Rectal smooth muscle tissue (tissue), 1 donor: ENCODE measurements at regions not wholly inside any gene's neighbourhood (a gene's known extent, or its start where the extent isn't known, plus 50 kb on each side); places are given as distances from the start of the nearest gene placed in this dataset.

Experiments
- H3K27ac ChIP-seq: one replicate; pipeline ENCODE4 v1.7.0; 2013; ENCODE audit warnings: low read depth, low read length, inconsistent platforms
- H3K27me3 ChIP-seq: one replicate; pipeline ENCODE4 v1.7.0; 2013; ENCODE audit warnings: low read length; ENCODE audit not compliant: control insufficient read depth, insufficient read depth
- H3K36me3 ChIP-seq: one replicate; pipeline ENCODE4 v1.7.0; 2013; ENCODE audit warnings: low read length; ENCODE audit not compliant: control insufficient read depth, insufficient read depth
- H3K4me1 ChIP-seq: one replicate; pipeline ENCODE4 v1.7.0; 2013; ENCODE audit warnings: low read length; ENCODE audit not compliant: control insufficient read depth, insufficient read depth
- H3K4me3 ChIP-seq: one replicate; pipeline ENCODE4 v1.7.0; 2013; ENCODE audit warnings: low read length
- H3K9ac ChIP-seq: one replicate; pipeline ENCODE4 v1.7.0; 2013; ENCODE audit warnings: low read length

DNA sequence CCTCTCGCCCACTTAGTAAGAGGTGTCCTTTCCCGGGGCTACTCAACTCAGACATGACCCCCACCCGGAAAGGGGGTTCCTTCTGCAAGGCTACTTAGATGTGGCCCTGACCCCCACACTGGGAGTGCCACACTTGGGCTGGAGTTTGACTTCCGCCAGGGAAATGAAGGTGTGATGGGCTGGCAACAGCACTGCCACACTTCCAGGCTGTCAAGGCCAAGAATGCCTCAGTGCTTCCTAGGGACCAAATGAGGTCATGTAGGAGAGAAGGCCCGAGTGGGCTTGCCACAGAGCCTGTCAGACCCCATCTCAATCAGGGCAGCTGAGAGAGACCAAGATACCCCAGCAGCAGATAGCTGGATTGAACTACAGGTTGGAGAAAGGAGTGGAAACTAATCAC lies 55.5 kb downstream of the DRD1 start:
- H3K36me3 ChIP-seq: no peaks in the 10 kb centered on the region
- no peak overlapping the region for H3K27ac ChIP-seq
- H3K9ac ChIP-seq: no peak overlapping the region
- H3K4me1 ChIP-seq: no peaks in the 10 kb centered on the region
- no peaks in the 10 kb centered on the region for H3K27me3 ChIP-seq
- no peak overlapping the region for H3K4me3 ChIP-seq

- no peak overlapping the region for H3K4me3 ChIP-seq
- no peaks in the 10 kb centered on the region for H3K36me3 ChIP-seq
- H3K27me3 ChIP-seq: no peaks in the 10 kb centered on the region
- no peaks in the 10 kb centered on the region for H3K4me1 ChIP-seq
- H3K9ac ChIP-seq: no peak overlapping the region
- no peak overlapping the region for H3K27ac ChIP-seq
These were observed 56.8 kb downstream of the DRD1 start for GRCh38 chr5:175387144-175387543.

DNA sequence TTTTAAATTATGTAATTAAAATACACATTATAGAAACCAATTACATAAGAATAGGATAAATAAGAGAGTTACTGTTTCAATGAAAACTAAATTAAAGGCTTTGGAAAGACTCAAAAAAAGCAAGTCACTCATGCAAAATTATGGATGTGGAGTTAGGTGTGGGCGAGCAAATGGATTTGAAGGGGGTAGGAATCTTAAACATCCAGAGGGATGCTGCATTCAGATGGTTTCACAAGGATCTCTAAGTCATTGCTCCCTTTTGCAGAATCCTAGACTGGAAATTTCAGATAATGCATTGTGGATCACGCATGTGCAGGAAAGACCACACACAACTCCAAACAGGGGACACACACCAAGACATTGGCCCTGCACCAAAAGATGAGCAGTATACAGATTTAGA lies 57.5 kb downstream of the DRD1 start:
- Histone ChIP-seq H3K27me3 (no peaks in the 10 kb centered on the region), H3K4me1 (no peaks in the 10 kb centered on the region), H3K4me3 (no peak overlapping the region), H3K36me3 (no peaks in the 10 kb centered on the region), H3K9ac (no peak overlapping the region), H3K27ac (no peak overlapping the region)

DNA sequence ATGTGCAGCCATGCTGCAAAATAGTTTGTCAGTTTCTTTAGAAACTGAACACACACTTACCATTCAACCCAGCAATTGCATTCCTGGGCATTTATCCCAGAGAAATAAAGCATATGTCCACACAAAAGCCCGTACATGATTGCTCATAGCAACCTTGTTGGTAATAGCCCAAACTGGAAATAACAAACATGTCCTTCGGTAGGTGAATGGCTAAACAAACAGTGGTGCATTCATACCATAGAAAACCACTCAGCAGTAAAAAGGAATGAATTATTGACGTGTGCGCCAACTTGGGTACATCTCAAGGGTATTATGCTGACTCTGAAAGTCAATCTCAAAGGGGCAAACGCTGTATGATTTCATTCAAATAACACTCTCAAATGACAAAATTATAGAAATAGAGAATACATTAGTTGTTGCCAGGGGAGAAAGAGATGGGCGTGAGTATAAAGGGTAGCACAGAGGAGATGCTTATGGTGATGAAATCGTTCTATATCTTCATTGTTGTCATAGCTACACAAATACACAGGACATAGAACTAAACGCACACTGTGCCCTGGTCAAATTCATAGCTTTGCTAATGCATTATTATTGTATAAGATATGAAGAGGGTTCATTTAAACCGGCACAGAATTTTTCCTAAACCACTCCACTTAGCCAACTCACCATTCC lies 58.2 kb downstream of the DRD1 start:
- Histone ChIP-seq H3K4me3 (no peak overlapping the region), H3K27ac (no peak overlapping the region), H3K27me3 (no peaks in the 10 kb centered on the region)

GRCh38 chr5:175384724-175385552 lies 59.0 kb downstream of the DRD1 start:
- Histone ChIP-seq H3K4me3 (no peak overlapping the region), H3K27me3 (no peaks in the 10 kb centered on the region), H3K9ac (no peak overlapping the region), H3K4me1 (no peaks in the 10 kb centered on the region), H3K27ac (no peak overlapping the region), H3K36me3 (no peaks in the 10 kb centered on the region)

More for the DNA sequence above, 58.2 kb downstream of the DRD1 start:
- Histone ChIP-seq H3K9ac (no peak overlapping the region), H3K4me1 (no peaks in the 10 kb centered on the region), H3K36me3 (no peaks in the 10 kb centered on the region)

GRCh38 chr5:175383350-175383749 lies 60.6 kb downstream of the DRD1 start:
- Histone ChIP-seq H3K4me1 (no peaks in the 10 kb centered on the region), H3K27me3 (no peaks in the 10 kb centered on the region), H3K4me3 (no peak overlapping the region), H3K9ac (no peak overlapping the region), H3K27ac (no peak overlapping the region), H3K36me3 (no peaks in the 10 kb centered on the region)

GRCh38 chr5:175382171-175382570 lies 61.8 kb downstream of the DRD1 start:
- Histone ChIP-seq H3K9ac (no peak overlapping the region), H3K36me3 (no peaks in the 10 kb centered on the region), H3K4me1 (no peaks in the 10 kb centered on the region), H3K27me3 (no peaks in the 10 kb centered on the region), H3K4me3 (no peak overlapping the region), H3K27ac (no peak overlapping the region)

DNA sequence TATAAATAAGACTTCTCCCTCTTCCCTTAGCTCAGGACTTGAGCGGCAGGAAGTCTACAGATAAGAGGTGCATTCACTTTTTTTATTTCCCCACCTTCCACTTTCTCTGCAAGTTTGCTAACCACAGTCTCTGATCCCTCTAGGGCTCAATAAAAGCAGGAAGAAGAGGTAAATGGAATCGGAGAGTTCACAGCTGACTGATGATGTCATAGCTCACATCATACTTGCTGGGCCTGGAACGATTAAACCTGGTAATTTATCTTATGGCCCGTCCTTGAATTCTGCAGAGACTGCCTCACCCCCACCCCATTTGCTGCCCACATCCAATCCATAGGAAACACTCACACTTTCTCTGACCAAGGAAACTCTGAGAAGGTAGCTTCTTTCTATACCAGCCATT lies 62.9 kb downstream of the DRD1 start:
- Histone ChIP-seq H3K4me1 (no peaks in the 10 kb centered on the region), H3K36me3 (no peaks in the 10 kb centered on the region), H3K27ac (no peak overlapping the region), H3K4me3 (no peak overlapping the region), H3K9ac (no peak overlapping the region), H3K27me3 (no peaks in the 10 kb centered on the region)

DNA sequence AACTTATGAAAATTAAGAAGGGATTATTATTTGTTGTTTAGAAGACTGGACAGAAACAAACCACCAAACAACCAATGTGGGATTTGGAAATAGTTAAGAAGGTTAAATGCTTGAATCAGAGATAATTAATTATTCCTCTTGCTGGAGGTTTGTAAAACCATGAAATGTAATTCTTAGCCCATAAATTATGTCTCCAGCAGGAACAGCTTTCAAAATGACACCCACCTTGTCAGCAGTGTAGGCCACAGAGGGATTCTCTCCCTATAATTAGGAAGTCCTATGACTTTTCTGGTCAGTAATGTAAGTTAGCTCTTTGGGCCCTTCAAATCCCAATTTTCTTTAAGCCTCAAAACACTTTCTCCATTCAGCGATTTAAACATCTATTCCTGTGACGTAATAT lies 63.3 kb downstream of the DRD1 start:
- Histone ChIP-seq H3K4me1 (no peaks in the 10 kb centered on the region), H3K4me3 (no peak overlapping the region), H3K27ac (no peak overlapping the region), H3K9ac (no peak overlapping the region), H3K27me3 (no peaks in the 10 kb centered on the region), H3K36me3 (no peaks in the 10 kb centered on the region)

GRCh38 chr5:175379867-175380266 lies 64.1 kb downstream of the DRD1 start:
- H3K9ac ChIP-seq: no peak overlapping the region
- H3K27ac ChIP-seq: no peak overlapping the region
- no peak overlapping the region for H3K4me3 ChIP-seq
- no peaks in the 10 kb centered on the region for H3K27me3 ChIP-seq
- H3K4me1 ChIP-seq: no peaks in the 10 kb centered on the region
- H3K36me3 ChIP-seq: no peaks in the 10 kb centered on the region

DNA sequence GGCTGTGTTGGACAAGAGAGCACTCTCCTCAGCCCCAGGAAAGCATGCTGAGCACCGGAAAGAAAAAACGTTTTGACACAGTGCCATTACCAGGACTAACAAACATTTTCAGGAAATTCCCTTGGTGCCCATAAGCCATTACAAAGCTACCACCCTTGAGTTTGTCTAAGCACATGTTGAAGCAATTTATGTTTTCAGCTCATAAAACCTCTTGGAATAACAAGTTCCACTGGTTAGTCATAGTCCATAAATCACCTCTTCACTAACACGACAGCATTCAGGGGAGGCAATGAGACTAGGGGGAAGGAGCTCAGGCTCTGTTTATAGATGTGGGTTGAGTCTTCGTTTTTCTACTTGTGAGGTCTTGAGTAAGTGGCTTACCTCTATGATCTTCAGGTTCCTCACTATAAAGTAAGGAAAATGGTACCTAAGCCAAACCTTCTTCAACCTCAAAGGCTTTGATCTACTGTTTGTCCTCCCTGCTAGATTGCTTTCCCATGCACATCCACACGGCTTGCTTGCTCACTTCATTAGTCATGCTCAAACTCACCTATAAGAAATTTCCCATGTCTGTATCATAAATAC lies 65.4 kb downstream of the DRD1 start:
- no peaks in the 10 kb centered on the region for H3K36me3 ChIP-seq
- H3K4me3 ChIP-seq: no peak overlapping the region
- no peaks in the 10 kb centered on the region for H3K4me1 ChIP-seq
- no peaks in the 10 kb centered on the region for H3K27me3 ChIP-seq
- H3K27ac ChIP-seq: no peak overlapping the region
- H3K9ac ChIP-seq: no peak overlapping the region

DNA sequence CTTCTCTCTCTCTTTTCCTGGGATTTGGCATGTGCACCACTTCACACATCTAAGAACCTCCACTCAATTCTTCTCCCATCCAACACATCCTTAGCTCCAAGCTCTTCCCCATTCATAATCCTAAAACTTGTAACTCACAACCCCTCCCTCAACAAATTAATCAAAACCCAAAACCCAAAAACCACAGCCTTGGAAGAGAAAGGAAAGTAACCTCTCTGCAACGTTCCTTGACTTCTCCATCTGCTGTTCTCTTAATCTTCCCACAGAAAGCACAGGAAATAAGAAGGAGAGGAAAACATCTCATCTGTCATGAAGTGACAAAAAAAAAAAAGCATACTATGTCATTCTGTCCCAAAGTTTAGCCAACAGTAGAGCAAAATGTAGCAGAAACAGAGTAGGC lies 66.2 kb downstream of the DRD1 start:
- Histone ChIP-seq H3K9ac (no peak overlapping the region), H3K27me3 (no peaks in the 10 kb centered on the region), H3K27ac (no peak overlapping the region), H3K36me3 (no peaks in the 10 kb centered on the region), H3K4me3 (no peak overlapping the region), H3K4me1 (no peaks in the 10 kb centered on the region)
